B cell (primary cell): ENCODE measurements at regions not wholly inside any gene's neighbourhood (a gene's known extent, or its start where the extent isn't known, plus 50 kb on each side); places are given as distances from the start of the nearest gene placed in this dataset.
A peak's percentile ranks its signal among the peaks of the same experiment; 100 is the strongest.

Experiments used
- ATAC-seq: fragments of 200-7000 bp; cut with Tn5 transposase; one replicate; pipeline ENCODE4 v1.10.0; 2021; ENCODE audit warnings: low read depth, mild to moderate bottlenecking, moderate number of reproducible peaks, moderate library complexity
- CTCF ChIA-PET: fragments of 350-600 bp; sonication (Branson Sonifier 250); formaldehyde crosslinking; loops from one replicate; lab custom pipeline; 2021; ENCODE audit warnings: antibody characterized with exemption, inconsistent platforms; lab: Charles Lee
- POLR2A ChIA-PET: fragments of 350-600 bp; sonication (Branson Sonifier 250); formaldehyde crosslinking; loops from one replicate; lab custom pipeline; 2021; ENCODE audit warnings: antibody characterized with exemption; lab: Charles Lee
- DNase-seq: peaks from one replicate; pipeline ENCODE4 v3.0.0; 2013
- H2AFZ ChIP-seq: 2 replicates; pipeline ENCODE4 v1.6.1; 2012; ENCODE audit warnings: mild to moderate bottlenecking, low read depth, low read length; ENCODE audit not compliant: insufficient read depth, poor library complexity, severe bottlenecking
- H3K27ac ChIP-seq, 2 donors: 1 replicate in 1 of 2; 2 replicates in 1 of 2; pipeline ENCODE4 v1.5.1; 2012 to 2013; ENCODE audit warnings: low read length in 2 of 2, mild to moderate bottlenecking in 2 of 2, moderate library complexity in 1 of 2
- H3K27me3 ChIP-seq, 4 experiments: fragments of 200-600 bp in 1 of 4; sonication (generic) in 1 of 4; replicated peaks in 1 of 4; 1 replicate in 2 of 4; 2 replicates in 2 of 4; pipeline versions ENCODE4 v1.6.1 to v1.7.0; 2013 to 2016; ENCODE audit warnings: low read length in 3 of 4, mild to moderate bottlenecking in 2 of 4, mixed read lengths in 1 of 4, moderate library complexity in 1 of 4; ENCODE audit not compliant: insufficient read depth in 4 of 4, control insufficient read depth in 3 of 4; ENCODE audit errors: control extremely low read depth in 1 of 4
- H3K36me3 ChIP-seq, 2 experiments: replicated peaks in 1 of 2; 1 replicate in 1 of 2; 2 replicates in 1 of 2; pipeline versions ENCODE4 v1.6.1 to v1.7.1; 2013; ENCODE audit warnings: low read length in 1 of 2; ENCODE audit not compliant: insufficient read depth in 2 of 2, control insufficient read depth in 1 of 2; ENCODE audit errors: control extremely low read depth in 1 of 2, extremely low read depth in 1 of 2
- H3K4me1 ChIP-seq, 2 donors: fragments of 200-600 bp in 1 of 2; sonication (generic) in 1 of 2; 1 replicate in 1 of 2; 2 replicates in 1 of 2; pipeline versions ENCODE4 v1.5.1 to v1.6.1; 2013 to 2017; ENCODE audit warnings: low read length in 2 of 2; ENCODE audit not compliant: control insufficient read depth in 2 of 2, insufficient read depth in 2 of 2
- H3K4me2 ChIP-seq: replicated peaks from 2 replicates; pipeline ENCODE3; 2012; ENCODE audit warnings: mild to moderate bottlenecking, low read depth, low read length; ENCODE audit not compliant: poor library complexity, severe bottlenecking
- H3K4me3 ChIP-seq, 5 experiments: fragments of 200-600 bp in 1 of 5; sonication (generic) in 1 of 5; 1 replicate in 3 of 5; 2 replicates in 2 of 5; pipeline versions ENCODE4 v1.5.1 to v1.7.0; 2011 to 2016; ENCODE audit warnings: low read length in 4 of 5, mild to moderate bottlenecking in 4 of 5, low read depth in 2 of 5, control low read depth in 1 of 5, moderate library complexity in 1 of 5; ENCODE audit not compliant: insufficient read depth in 1 of 5; ENCODE audit errors: control extremely low read depth in 1 of 5, extremely low read depth in 1 of 5
- H3K79me2 ChIP-seq: fragments of 200-600 bp; sonication (generic); one replicate; pipeline ENCODE4 v1.6.0; 2016; ENCODE audit warnings: low read length; ENCODE audit not compliant: control insufficient read depth, insufficient read depth
- H3K9ac ChIP-seq: fragments of 200-600 bp; sonication (generic); 2 replicates; pipeline ENCODE4 v1.6.1; 2017; ENCODE audit warnings: mild to moderate bottlenecking, low read length, moderate library complexity
- H3K9me3 ChIP-seq, 3 donors: one replicate each; pipeline versions ENCODE4 v1.6.1 to v1.7.1; 2013; ENCODE audit warnings: low read length in 2 of 3; ENCODE audit not compliant: control insufficient read depth in 2 of 3, insufficient read depth in 1 of 3; ENCODE audit errors: control extremely low read depth in 1 of 3
- H4K20me1 ChIP-seq: 2 replicates; pipeline ENCODE4 v1.6.0; 2012; ENCODE audit warnings: mild to moderate bottlenecking, low read length; ENCODE audit not compliant: insufficient read depth, control insufficient read depth, poor library complexity, severe bottlenecking
- H3K27ac Mint-ChIP-seq: one replicate; pipeline ENCODE4 v1.8.0; 2021; ENCODE audit warnings: mixed read lengths
- H3K27me3 Mint-ChIP-seq: one replicate; pipeline ENCODE4 v1.8.0; 2021; ENCODE audit warnings: mixed read lengths
- H3K4me1 Mint-ChIP-seq: one replicate; pipeline ENCODE4 v1.8.0; 2021; ENCODE audit warnings: mixed read lengths
- H3K4me3 Mint-ChIP-seq: one replicate; pipeline ENCODE4 v1.8.0; 2021; ENCODE audit warnings: mixed read lengths
- H3K9me3 Mint-ChIP-seq: one replicate; pipeline ENCODE4 v1.8.0; 2022; ENCODE audit warnings: mixed read lengths; ENCODE audit not compliant: insufficient read depth
- EZH2 ChIP-seq: IDR thresholded peaks from 2 replicates; pipeline ENCODE4 v1.6.1; 2012; ENCODE audit warnings: borderline replicate concordance, low read depth, mild to moderate bottlenecking, moderate library complexity, low read length; ENCODE audit not compliant: insufficient read depth, poor library complexity, severe bottlenecking
- WGBS: methylation state at CpG from one replicate; pipeline ENCODE4 v1.1.5; 2013; ENCODE audit warnings: missing lambda C conversion rate; ENCODE audit not compliant: insufficient coverage; 5-methylcytosine and 5-hydroxymethylcytosine counted together
- intact Hi-C: fragments of 100-400 bp; cut with micrococcal nuclease; formaldehyde crosslinking; loops from one replicate; pipeline ENCODE4 v1.10.0; 2022
- TF ChIP-seq, protein P1 (sequence below): fragments of 200-600 bp; IDR thresholded peaks from one replicate; pipeline ENCODE4 v1.8.0; 2022; ENCODE audit warnings: antibody characterized with exemption, mild to moderate bottlenecking

DNA sequence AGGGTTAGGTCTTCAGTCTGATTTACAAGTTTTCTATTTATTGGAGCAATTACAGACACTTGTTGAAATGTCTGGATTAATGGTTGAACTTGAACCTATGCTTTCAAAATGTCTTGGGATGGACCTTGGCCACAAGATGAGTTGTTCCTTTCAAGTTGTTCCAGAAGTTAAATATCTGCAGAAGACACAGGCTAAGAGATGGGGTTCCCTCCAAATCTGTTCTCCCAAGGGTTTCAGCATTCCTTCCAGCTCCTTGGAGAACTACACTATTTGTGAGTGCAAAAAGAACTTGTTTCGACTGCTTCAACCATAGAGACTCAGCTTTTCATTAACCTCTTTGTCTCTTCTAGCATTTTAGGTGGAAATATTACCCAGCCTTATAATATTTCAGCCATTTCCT lies 189.0 kb upstream of the BLID start:
- no peaks in the 10 kb centered on the region for H3K27me3 ChIP-seq
- no peak overlapping the region for H3K4me2 ChIP-seq
- ATAC-seq (no peak), DNase-seq (no peak)
- Mint-ChIP-seq H3K4me3 (no peak overlapping the region), H3K27ac (no peak overlapping the region), H3K4me1 (no peaks in the 10 kb centered on the region), H3K27me3 (peaks cover 3% of the 10 kb centered on the region), H3K9me3 (peaks cover 1% of the 10 kb centered on the region)
- H2AFZ ChIP-seq, result no peak overlapping the region
- no peaks in the 10 kb centered on the region for H3K9me3 ChIP-seq
- POLR2A ChIA-PET, result no interaction called here
- intact Hi-C loops, result no loop called here
- H3K27ac ChIP-seq, result no peak overlapping the region
- H4K20me1 ChIP-seq, result no peaks in the 10 kb centered on the region
- H3K4me1 ChIP-seq, result no peaks in the 10 kb centered on the region
- TF ChIP-seq, protein P1, sequence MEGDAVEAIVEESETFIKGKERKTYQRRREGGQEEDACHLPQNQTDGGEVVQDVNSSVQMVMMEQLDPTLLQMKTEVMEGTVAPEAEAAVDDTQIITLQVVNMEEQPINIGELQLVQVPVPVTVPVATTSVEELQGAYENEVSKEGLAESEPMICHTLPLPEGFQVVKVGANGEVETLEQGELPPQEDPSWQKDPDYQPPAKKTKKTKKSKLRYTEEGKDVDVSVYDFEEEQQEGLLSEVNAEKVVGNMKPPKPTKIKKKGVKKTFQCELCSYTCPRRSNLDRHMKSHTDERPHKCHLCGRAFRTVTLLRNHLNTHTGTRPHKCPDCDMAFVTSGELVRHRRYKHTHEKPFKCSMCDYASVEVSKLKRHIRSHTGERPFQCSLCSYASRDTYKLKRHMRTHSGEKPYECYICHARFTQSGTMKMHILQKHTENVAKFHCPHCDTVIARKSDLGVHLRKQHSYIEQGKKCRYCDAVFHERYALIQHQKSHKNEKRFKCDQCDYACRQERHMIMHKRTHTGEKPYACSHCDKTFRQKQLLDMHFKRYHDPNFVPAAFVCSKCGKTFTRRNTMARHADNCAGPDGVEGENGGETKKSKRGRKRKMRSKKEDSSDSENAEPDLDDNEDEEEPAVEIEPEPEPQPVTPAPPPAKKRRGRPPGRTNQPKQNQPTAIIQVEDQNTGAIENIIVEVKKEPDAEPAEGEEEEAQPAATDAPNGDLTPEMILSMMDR, result no peak
- no peak for TF ChIP-seq EZH2
- CTCF ChIA-PET, result no interaction called here
- H3K9ac ChIP-seq, result no peak overlapping the region
- no peak overlapping the region for H3K4me3 ChIP-seq
- H3K36me3 ChIP-seq, result no peaks in the 10 kb centered on the region
- 80% methylated on average over 1 of the region's 1 CpG for WGBS
- no peaks in the 10 kb centered on the region for H3K79me2 ChIP-seq

DNA sequence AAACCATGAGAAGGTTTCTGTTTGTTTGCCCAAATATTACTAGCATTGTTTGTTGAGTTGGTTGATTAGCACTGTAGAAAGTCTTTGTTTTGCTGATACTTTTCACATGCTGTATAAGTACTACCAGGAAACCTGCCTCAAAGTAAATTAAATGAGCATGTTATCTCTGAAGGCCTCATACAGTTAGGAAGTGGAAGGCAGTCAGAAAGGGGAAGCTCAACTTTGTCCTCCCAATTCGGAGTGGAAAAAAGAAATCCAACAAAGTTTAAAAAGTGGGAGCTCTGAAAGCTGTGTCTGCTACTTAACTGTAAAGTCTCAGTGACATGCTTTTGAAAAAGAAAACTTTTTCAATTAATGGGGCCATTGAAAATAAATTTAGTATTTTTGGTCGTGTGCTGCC lies 188.3 kb upstream of the BLID start:
- ATAC-seq (no peak), DNase-seq (no peak)
- Histone ChIP-seq H3K27ac (no peak overlapping the region), H3K27me3 (no peaks in the 10 kb centered on the region), H3K4me2 (no peak overlapping the region), H3K79me2 (no peaks in the 10 kb centered on the region), H4K20me1 (no peaks in the 10 kb centered on the region), H3K9ac (no peak overlapping the region), H3K36me3 (no peaks in the 10 kb centered on the region), H2AFZ (peak overlapping the region; percentile 29), H3K4me3 (no peak overlapping the region), H3K4me1 (no peaks in the 10 kb centered on the region), H3K9me3 (no peaks in the 10 kb centered on the region)
- intact Hi-C loops, result no loop called here
- CTCF ChIA-PET, result no interaction called here
- Mint-ChIP-seq H3K27ac (no peak overlapping the region), H3K27me3 (peaks cover 3% of the 10 kb centered on the region), H3K9me3 (peaks cover 3% of the 10 kb centered on the region), H3K4me3 (no peak overlapping the region), H3K4me1 (no peaks in the 10 kb centered on the region)
- WGBS, result no CpG with 5 or more reads among the region's 2 CpGs
- POLR2A ChIA-PET, result no interaction called here
- no peak for TF ChIP-seq EZH2
- TF ChIP-seq, protein P1, result no peak
